Pons (tissue), 1 donor: ENCODE measurements at regions not wholly inside any gene's neighbourhood (a gene's known extent, or its start where the extent isn't known, plus 50 kb on each side); places are given as distances from the start of the nearest gene placed in this dataset.
A peak's percentile ranks its signal among the peaks of the same experiment; 100 is the strongest.

ENCODE experiments used
- DNase-seq: peaks from one replicate; pipeline ENCODE4 v3.0.0-alpha.2; 2016; ENCODE audit warnings: low spot score

DNA sequence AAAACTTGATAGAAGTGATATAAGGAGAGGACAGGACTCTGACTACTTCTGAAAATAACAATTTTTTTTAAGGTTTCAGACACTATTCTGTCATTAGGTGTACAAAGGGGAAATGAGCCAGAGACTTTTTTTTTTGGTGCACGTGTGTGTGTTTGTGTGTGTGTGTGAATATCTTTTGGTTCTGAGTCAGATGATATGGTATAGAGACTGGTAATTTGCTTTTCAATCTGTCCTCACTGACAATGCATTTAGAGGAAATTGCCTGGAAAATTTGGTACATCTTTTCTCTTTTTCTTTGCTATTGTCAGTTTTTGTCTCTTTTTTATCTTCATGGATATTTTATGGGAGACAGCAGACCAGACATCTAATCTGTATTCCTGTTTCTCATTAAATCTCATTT, 59.3 kb downstream of the DDIT4L start:
- no peak for DNase-seq

DNA sequence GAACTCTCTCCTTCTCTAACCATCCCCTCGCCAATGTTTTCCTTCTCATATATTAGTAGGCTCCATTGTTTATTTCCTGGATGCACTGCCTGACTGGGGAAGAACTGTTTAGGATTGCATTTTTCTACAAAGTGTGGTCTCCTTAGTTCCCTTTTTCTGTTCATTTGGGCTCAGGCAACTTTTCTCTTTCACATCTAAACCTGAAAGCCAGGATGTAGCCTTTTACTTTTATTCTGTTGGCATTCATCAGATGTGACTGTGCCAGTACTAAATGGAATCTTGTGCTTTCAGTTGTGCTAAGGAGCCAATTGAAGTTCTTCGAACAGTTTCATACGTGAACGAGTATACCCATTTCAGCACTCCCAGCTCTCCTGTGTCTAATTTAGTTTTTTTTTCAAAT, 59.8 kb downstream of the DDIT4L start:
- peak; percentile 22 for DNase-seq

DNA sequence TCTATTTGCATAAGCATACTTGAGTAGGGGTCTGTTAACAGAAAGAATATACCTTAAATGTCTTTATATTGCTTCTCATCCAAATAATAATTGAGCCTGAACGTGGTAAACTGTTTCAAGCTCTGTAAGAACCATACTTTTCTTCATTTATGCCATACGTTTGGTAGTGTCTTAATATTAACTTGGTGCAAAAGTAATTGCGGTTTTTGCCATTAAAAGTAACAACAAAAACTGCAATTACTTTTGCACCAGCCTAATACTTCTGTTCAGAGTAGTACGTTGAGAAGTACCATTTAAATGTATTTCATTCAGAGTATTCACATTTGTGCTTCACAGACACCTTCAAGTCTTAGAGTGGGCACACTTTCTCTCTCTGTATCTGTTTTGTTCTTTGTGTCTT, 60.5 kb downstream of the DDIT4L start:
- no peak for DNase-seq

DNA sequence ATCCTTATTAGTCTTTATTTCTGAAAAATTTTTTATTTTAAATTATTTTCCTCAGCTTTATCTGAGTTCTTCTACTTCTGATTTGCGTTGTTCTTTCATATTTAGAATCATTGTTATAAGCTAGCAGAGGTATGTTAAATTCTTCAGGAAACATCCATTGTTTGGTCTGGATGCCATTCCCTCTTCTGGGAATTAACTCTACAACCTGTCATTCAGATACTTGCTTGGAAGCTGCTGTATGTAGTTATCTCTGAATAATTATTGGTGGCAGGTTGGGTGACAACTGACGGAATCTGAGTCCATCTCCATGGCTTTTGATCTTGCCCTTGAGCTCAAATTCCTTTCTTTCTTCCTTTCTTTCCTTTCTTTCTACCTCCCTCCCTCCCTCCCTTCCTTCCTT, 61.9 kb downstream of the DDIT4L start:
- DNase-seq = no peak

DNA sequence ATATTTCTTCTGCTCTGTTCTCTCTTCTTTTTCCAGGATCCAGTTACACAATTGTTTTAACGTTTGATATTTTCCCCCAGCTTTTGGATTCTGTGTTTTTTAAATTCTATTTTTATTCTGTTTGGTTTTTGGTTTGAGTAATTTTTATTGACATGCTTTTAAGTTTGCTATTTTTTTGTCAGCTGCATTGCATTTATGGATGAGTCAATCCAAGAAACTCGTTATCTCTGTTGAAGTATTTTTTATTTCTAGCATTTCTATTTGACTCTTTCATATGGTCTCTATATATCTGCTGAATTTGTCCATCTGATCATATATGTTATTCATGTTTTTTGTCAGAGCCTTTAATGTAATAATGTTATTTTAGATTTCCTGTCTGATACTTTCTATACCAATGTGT, 65.6 kb downstream of the DDIT4L start:
- no peak for DNase-seq

DNA sequence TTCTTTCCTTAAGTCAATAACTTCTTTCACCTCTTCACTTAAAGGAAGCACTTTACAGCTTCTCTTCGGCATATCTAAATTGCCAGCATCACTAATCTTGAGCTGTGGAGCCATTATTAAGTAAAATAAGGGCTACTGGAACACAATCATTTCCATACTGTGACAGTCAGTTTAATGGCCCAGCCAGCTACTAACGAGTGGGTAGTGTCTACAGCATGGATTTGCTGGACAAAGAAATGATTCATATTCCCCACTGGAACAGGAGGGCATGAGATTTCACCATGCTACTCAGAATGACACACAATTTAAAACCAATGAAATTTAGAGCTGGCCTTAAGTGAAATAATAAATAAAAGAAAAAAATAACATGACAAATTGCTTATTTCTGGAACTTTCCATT, 72.1 kb downstream of the DDIT4L start:
- no peak for DNase-seq

DNA sequence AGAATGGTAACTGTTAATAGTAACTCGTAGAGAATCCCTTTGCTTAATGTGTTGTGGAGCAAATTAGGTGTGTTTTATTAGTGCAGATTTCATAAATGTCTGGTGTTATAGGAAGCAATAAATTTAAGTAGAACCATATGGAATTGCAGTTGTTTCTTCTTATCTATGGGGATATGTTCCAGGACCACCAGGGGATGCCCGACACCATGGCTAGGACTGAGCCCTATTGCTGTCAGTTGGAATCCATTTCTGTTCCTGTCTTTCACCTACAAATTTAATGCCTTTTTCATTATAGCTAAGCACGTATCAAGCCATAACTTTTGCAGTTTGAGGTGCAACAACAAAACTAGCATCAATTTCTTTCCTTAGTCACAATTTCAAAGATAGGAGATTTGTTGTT, 72.5 kb downstream of the DDIT4L start:
- DNase-seq = no peak

DNA sequence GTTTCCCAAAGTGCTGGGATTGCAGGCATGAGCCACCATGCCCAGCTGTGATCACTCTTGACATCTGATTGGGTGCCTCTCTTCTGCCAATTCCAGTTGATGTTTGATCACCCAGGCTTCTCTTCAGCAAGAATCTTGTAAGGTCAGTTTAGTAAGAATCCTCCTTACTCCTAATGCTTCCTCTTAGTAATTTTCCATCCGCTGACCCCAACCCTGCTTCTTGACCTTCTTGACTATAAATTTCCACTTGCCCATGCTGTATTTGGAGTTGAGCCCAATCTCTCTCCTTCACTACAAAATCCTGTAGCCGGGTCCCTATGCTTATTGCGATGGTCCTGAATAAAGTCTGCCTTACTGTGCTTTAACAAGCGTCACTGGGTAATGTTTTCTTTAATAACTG, 75.4 kb downstream of the DDIT4L start:
- no peak for DNase-seq

DNA sequence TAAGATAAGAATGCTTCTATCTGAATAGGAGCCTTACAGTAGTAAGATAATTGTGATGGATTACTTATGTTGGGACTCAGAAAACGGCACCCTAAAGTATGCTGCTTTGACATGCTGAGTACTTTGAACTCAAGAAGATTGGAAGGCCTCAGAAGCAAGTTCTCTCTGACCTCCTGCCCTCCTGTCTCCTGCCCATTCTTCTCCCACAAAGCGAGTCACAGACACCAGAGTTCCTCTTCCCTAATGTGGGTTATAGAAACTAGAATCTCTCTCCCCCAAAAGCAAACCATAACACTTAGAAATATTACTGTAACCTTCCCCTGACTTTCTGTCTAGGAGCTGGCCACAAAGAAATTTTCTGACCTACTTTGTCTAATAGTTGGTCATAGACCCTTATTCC, 76.5 kb downstream of the DDIT4L start:
- DNase-seq = no peak

DNA sequence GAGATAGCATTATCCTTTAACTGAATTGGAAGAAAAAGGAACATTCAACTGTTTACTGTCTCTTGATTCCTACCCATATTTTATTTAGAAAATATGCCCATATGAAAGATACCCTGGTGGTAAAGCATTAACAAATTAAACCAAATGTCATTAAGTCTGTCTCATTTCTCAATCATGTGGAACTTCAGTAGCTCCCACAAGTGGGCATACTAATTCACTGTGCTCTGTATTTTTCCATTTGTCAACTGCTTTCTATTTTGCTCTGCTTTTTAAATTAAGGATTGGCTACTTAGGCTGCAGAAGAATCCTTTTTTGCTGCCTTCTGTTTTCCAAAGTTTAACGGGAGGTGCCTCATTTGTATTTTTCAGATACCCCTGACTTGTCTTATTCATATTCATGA, 77.2 kb downstream of the DDIT4L start:
- DNase-seq = no peak

DNA sequence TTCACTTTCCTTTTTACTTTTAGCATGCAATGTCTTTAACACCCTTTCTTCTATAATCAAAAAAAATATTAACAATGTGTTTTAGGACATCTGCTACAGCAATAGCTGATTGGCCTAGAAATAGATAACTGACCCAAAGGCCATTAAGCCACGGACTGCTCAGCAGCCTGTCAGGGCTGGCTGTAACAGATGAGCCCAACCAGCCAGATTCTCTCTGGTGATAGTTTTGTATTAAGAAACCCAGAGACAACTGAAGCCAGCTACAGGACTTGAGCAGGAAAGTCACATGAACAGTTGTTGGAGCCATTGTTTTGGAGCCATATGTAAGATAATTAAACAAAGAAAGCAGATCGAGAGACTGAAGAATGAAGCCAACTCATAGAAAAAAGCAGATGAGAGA, 80.3 kb downstream of the DDIT4L start:
- DNase-seq = no peak

DNA sequence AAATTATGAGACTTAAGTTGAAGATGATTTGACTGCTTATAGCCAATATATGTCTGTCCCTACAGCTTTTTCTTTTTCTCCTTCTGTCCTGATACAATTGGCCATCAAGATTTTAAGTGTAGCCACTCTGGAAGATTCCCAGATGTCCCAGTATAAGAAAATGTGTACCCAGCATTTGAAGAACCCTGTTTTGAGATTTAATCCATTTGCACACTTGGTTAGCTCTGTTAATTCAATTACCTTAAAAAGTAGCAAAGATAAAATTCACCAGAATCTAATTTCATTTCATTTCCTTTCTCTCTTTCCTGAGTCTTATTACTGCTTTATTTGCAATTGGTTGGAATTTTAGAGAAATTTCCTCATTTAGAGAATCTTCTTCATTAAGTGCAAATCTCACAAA, 81.4 kb downstream of the DDIT4L start:
- DNase-seq = no peak

DNA sequence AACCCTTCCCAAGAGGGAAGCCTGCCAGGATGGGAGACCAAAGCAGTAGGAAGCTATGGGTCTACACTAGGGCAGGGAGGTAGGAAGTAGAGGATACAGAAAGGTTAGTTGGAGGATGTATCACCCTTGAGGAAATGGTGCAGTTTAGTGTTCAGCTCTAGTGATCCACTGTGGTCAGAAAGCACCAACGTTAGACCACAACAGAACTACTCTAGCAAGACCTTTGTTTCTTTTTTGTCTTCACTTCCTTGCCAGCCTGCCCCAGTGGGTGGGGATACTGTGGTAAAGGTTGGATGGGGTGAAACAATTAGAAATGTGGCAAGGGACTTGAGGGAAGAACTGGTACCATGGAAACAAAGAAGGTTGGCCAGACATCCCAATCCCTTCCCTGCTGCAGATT, 83.3 kb downstream of the DDIT4L start:
- no peak for DNase-seq

DNA sequence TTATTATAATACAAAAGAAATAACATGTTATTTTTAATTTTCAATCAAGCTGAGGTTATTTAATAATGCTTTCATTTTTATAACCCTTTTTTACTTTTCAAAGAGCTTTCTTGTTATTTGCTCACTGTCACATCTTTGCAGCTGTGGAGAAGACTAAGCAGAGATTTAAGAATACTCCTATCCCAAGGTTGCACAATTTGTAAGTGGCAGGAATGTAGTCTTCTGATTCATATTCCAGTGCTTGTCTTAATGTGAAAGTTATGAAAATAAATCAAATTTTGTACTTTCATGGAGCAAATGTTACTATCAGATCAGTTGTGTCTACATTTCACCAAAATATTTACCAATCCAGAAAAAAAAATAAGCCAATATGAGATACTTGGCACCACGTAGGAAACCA, 86.6 kb downstream of the DDIT4L start:
- no peak for DNase-seq

DNA sequence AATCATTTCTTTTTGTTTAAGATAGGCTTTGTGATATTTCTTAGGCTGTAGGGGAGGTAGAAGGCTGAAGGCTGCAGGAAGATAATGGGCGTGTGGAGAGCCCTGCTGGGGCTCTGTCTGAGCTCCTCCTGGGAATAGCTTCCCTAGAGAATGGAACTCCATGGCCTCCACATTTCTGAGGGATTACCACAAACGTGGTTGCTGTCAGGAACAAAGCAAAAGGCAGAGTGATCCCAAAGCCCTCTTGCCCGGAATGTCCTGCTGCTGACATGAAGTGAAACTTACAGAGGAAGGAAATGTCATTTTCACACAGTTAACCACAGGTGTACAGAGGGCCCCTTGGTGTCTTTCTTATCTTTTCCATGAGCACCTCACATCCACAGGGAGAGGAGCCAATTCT, 89.3 kb downstream of the DDIT4L start:
- DNase-seq = no peak

DNA sequence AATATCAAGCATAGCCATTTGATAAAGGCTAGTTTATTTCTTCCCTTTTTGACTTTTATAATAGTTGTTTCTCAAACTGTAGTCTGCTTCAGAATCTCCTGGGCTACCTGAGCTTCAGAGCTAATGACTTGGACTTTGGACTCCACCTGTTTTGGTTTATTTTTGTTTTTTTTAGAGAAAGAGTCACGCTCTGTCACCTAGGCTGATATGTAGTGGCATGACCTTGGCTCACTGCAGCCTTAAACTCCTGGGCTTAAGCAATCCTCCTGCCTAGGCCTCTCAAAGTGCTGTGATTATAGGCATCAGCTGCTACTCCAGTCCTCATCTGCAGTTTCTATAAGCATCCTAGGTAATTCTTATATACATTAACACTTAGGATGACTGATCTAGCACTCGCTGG, 90.5 kb downstream of the DDIT4L start:
- DNase-seq = no peak

DNA sequence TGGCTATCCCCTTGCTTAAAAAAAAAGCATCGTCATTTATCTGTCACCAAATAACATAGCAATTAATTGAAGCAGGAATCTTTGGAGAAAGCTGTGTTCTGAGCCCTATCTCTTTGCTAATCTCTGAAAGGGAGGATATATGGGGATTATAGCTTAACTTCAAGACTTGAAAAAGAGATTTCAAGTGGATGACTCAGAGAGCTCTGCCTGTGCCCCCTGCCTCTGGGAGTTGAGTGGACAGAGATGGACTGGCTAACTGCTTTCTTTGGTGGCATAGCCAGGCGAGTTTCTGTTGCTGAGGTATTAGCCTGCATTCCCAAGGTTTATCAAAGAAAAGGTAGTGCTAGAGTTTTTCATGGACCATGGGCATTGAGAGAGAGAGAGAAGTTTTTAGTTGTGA, 91.6 kb downstream of the DDIT4L start:
- DNase-seq = no peak

DNA sequence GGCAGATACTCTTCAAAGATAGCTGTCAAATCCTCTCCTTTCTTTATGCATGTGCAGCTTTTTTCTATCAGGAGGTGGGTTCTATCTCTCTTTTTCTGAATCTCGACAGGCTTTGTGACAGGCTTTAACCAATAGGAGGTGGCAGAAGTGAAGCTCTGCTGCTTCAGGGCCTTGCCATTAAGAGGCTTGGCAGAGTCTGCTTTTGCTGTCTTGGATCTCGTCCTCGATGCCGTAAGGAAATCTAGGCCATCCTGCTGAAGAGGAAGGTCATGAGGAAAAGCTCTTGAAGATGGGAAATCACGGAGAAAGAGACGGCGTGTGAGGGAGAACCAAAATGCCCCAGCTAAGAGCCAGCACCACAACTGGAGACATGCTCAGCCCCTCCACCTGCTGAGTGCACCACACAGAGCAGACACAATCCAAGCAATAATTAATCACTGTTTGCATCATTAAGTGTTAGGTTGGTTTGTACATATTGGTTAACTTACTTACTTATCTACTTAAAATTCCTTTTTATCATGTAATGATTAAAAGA, 92.2 kb downstream of the DDIT4L start:
- peak; percentile 43 for DNase-seq

DNA sequence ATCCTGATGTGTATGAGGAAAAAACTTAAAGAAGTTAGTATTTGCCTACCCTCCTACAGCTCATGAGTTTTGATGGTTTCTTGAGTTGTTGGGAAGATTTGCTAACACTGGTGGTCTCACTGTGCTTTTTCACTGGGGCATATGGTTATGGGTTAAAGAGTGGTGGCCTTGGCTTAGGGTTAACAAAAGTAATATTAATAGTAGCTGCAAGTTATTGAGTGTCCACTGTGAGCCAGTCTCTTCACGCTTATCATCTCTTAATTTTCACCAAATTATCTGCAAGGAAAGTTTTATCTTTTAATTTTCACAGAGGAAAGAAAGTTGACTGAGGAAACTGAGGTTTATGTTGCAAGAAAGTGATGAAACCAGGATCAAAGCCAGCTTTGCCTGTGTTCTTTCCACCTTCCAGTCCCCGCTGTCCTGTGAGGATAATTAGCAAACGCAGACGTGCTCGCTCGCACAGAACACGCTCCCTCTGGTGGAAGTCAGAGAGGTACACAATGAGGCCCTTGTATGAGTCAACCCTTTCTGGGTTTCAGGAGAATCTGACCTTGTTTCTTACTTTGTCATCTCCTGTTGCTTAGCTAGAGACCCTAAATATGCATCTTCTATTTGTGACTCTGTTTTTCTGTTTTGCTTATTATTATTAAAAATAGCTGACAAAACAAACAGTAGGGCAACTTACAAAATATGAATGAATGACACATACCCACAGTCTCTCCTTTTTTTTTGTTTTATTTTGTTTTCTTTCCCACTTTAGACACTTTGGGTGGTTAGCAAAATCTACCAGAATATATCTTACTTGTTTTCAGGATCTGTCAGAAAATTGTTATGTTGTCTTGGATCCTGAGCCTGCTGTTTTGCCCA, 94.3 kb downstream of the DDIT4L start:
- DNase-seq = peak; percentile 61

DNA sequence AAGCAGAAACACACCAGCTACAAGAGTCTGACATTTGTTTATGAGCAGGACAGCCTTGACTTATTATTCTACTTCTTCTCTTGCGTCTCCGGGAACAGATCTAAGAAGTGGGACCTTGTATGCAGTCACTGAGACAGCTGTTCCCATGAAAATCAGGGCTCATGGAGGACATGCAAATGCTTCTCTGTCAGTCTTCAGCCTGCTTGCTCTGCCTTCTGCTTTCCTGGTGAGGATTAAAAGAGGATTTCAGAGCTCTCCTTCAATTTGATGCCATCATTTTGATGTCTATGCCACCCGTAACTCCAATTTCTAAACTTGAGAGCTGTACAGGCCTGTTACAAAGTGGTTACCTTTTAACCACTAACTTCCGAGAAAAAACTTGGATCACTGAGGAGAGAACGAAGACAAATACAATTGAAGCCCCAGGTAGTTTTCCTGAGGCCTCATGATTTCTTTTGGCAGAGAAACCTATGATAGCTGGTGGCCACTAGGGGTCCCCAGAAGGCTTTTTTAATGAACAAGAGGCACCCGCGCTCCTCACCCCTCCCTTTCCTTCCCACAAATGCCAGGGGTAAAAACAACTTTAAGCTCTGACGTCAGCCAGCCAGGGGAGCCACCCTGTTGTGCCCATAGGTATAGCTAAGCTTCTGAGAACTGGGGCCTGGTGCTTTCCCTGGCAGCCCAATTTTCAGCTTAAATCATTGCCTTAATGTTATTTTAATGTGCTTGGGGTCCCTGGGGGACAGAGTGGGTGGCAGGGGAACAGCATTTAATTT, 97.0 kb downstream of the DDIT4L start:
- peak; percentile 79 for DNase-seq

DNA sequence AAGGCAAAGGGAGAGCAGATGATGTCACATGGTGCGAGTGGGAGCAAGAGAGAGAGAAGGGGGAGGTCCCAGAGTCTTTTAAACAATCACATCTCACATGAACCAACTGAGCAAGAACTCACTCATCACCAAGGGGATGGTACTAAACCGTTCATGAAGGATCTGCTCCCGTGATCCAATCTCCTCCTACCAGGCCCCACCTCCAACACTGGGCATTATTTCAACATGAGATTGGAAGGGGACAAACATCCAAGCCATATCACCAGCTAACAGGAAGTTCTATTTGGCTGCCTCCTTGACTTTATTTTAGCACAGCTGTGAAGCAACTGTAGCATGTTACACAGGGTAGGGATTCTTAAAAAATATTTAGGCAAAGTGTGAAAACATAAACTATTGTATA, 102.5 kb downstream of the DDIT4L start:
- no peak for DNase-seq

DNA sequence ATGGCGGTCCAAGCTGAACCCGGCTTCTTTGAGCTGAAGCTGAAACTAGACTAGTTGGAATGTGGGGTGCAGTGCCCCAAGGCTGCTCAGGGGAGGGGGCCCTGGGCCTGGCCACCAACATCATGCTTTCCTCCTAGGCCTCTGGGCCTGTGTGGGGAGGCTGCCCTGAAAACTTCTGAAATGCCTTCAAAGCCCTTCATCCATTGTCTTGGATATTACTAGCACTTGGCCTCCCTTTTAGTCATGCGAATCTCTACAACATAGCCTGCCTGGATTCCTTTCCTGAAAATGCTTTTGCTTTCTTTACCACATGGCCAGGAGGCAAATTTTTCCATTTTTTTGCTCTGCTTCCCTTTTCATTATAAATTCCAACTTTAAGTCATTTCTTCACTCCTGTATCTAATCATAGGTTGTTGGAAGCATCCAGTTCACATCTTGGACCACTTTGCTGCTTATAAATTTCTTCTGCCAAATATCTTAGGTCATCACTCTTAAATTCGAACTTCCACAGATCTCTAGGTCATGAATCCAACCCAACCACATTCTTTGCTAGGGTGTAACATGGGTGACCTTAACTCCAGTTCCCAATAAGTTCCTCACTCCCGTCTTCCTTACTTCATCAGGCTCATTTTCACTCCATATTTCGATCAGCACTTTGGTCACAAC, 103.4 kb downstream of the DDIT4L start:
- DNase-seq = no peak

DNA sequence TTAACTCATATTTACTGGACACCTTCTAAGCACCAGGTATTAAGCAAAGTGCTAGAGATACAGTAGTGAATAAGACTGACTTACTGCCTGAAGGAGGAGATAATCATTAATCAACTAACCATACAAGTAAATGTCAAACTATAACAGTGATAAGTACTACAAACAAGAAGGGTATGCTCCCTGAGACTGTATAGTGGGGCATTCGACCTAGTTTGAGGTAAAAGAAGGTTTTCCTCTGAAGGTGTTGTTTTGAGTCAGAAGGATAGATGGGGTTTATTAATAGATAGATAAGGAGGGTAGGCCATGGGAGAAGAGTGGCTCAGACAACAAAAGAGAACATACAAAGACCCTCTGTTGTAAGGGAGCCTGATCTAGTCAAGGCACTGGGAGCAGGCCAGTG, 105.4 kb downstream of the DDIT4L start:
- no peak for DNase-seq
